ENCODE measurements at regions not wholly inside any gene's neighbourhood (a gene's known extent, or its start where the extent isn't known, plus 50 kb on each side); places are given as distances from the start of the nearest gene placed in this dataset.

GRCh38 chr12:19909418-19909817 lies 458.9 kb upstream of the PDE3A start:
- WGBS: 47% methylated on average over 2 of the region's 2 CpGs
- no peak overlapping the region for H3K4me3 ChIP-seq (ENCODE audit: low read depth in 1 of 3, low read length in 3 of 3)
- no peak for TF ChIP-seq CTCF (IDR thresholded peaks at IDR 0.05; ENCODE audit: low read depth, low read length, missing input control)
- TF ChIP-seq HNF4A (conservative IDR thresholded peaks at IDR 0.05): no peak
- no peak for TF ChIP-seq NR2F2 (IDR thresholded peaks at IDR 0.05)
- TF ChIP-seq, protein P1, sequence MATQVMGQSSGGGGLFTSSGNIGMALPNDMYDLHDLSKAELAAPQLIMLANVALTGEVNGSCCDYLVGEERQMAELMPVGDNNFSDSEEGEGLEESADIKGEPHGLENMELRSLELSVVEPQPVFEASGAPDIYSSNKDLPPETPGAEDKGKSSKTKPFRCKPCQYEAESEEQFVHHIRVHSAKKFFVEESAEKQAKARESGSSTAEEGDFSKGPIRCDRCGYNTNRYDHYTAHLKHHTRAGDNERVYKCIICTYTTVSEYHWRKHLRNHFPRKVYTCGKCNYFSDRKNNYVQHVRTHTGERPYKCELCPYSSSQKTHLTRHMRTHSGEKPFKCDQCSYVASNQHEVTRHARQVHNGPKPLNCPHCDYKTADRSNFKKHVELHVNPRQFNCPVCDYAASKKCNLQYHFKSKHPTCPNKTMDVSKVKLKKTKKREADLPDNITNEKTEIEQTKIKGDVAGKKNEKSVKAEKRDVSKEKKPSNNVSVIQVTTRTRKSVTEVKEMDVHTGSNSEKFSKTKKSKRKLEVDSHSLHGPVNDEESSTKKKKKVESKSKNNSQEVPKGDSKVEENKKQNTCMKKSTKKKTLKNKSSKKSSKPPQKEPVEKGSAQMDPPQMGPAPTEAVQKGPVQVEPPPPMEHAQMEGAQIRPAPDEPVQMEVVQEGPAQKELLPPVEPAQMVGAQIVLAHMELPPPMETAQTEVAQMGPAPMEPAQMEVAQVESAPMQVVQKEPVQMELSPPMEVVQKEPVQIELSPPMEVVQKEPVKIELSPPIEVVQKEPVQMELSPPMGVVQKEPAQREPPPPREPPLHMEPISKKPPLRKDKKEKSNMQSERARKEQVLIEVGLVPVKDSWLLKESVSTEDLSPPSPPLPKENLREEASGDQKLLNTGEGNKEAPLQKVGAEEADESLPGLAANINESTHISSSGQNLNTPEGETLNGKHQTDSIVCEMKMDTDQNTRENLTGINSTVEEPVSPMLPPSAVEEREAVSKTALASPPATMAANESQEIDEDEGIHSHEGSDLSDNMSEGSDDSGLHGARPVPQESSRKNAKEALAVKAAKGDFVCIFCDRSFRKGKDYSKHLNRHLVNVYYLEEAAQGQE (IDR thresholded peaks at IDR 0.05): no peak
- no peak for TF ChIP-seq FOXA1 (IDR thresholded peaks at IDR 0.05)

DNA sequence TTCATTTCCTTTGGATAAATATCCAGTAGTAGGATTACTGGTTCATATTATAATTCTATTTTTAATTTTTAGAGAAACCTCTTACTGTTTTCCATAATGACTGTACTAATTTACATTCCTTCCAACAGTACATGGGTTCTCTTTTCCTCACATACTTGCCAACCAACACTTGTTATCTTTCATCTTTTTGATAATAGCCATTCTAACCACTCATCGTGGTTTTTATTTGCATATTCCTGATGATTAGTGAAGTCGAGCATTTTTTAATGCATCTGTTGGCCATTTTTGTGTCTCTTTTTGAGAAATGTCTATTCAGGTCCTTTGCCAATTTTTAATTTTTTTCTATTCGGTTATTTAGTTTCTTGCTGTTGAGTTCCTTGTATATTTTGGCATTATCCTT lies 457.7 kb upstream of the PDE3A start:
- no peaks in the 10 kb centered on the region for H3K9me3 ChIP-seq (ENCODE audit: control insufficient read depth in 4 of 4, low read length in 3 of 4)
- H3K9ac ChIP-seq (ENCODE audit: low read depth in 1 of 2, low read length in 2 of 2): no peak overlapping the region
- H3K27me3 ChIP-seq (ENCODE audit: control insufficient read depth in 4 of 4, insufficient read depth in 4 of 4, low read length in 3 of 4): no peaks in the 10 kb centered on the region
- H3K36me3 ChIP-seq (ENCODE audit: control insufficient read depth in 4 of 4, insufficient read depth in 3 of 4, low read depth in 1 of 4, low read length in 3 of 4): no peaks in the 10 kb centered on the region
- DNase-seq (ENCODE audit: low spot score): no peak
- WGBS: 83% methylated on average over 3 of the region's 3 CpGs
- H3K4me1 ChIP-seq (ENCODE audit: control insufficient read depth in 4 of 4, insufficient read depth in 4 of 4, low read length in 3 of 4): peaks cover 1 to 16% (median 13%) of the 10 kb centered on the region in 4 donors
- TF ChIP-seq, protein P2, sequence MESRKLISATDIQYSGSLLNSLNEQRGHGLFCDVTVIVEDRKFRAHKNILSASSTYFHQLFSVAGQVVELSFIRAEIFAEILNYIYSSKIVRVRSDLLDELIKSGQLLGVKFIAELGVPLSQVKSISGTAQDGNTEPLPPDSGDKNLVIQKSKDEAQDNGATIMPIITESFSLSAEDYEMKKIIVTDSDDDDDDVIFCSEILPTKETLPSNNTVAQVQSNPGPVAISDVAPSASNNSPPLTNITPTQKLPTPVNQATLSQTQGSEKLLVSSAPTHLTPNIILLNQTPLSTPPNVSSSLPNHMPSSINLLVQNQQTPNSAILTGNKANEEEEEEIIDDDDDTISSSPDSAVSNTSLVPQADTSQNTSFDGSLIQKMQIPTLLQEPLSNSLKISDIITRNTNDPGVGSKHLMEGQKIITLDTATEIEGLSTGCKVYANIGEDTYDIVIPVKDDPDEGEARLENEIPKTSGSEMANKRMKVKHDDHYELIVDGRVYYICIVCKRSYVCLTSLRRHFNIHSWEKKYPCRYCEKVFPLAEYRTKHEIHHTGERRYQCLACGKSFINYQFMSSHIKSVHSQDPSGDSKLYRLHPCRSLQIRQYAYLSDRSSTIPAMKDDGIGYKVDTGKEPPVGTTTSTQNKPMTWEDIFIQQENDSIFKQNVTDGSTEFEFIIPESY (IDR thresholded peaks at IDR 0.05): no peak
- TF ChIP-seq, protein P3, sequence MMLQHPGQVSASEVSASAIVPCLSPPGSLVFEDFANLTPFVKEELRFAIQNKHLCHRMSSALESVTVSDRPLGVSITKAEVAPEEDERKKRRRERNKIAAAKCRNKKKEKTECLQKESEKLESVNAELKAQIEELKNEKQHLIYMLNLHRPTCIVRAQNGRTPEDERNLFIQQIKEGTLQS (IDR thresholded peaks at IDR 0.05): no peak
- H3K4me3 ChIP-seq (ENCODE audit: low read depth in 1 of 3, low read length in 3 of 3): no peak overlapping the region
- no peak overlapping the region for H3K27ac ChIP-seq (ENCODE audit: low read depth in 1 of 2, low read length in 2 of 2)

More at GRCh38 chr12:19909418-19909817, 458.9 kb upstream of the PDE3A start:
- H3K9me3 ChIP-seq (ENCODE audit: control insufficient read depth in 4 of 4, low read length in 3 of 4): no peaks in the 10 kb centered on the region
- DNase-seq (ENCODE audit: low spot score): no peak
- H3K9ac ChIP-seq (ENCODE audit: low read depth in 1 of 2, low read length in 2 of 2): no peak overlapping the region
- H3K4me1 ChIP-seq (ENCODE audit: control insufficient read depth in 4 of 4, insufficient read depth in 4 of 4, low read length in 3 of 4): peaks cover 0 to 5% (median 5%) of the 10 kb centered on the region in 4 donors
- no peaks in the 10 kb centered on the region for H3K27me3 ChIP-seq (ENCODE audit: control insufficient read depth in 4 of 4, insufficient read depth in 4 of 4, low read length in 3 of 4)
- H3K27ac ChIP-seq (ENCODE audit: low read depth in 1 of 2, low read length in 2 of 2): no peak overlapping the region
- H3K36me3 ChIP-seq (ENCODE audit: control insufficient read depth in 4 of 4, insufficient read depth in 3 of 4, low read depth in 1 of 4, low read length in 3 of 4): no peaks in the 10 kb centered on the region

GRCh38 chr12:19912991-19913390 lies 455.3 kb upstream of the PDE3A start:
- Histone ChIP-seq H3K36me3 (ENCODE audit: control insufficient read depth in 4 of 4, insufficient read depth in 3 of 4, low read depth in 1 of 4, low read length in 3 of 4) (no peaks in the 10 kb centered on the region), H3K9ac (ENCODE audit: low read depth in 1 of 2, low read length in 2 of 2) (no peak overlapping the region), H3K27me3 (ENCODE audit: control insufficient read depth in 4 of 4, insufficient read depth in 4 of 4, low read length in 3 of 4) (no peaks in the 10 kb centered on the region), H3K4me3 (ENCODE audit: low read depth in 1 of 3, low read length in 3 of 3) (no peak overlapping the region), H3K4me1 (ENCODE audit: control insufficient read depth in 4 of 4, insufficient read depth in 4 of 4, low read length in 3 of 4) (peaks cover 1 to 19% (median 16%) of the 10 kb centered on the region in 4 donors), H3K27ac (ENCODE audit: low read depth in 1 of 2, low read length in 2 of 2) (no peak overlapping the region), H3K9me3 (ENCODE audit: control insufficient read depth in 4 of 4, low read length in 3 of 4) (no peaks in the 10 kb centered on the region)
- 25% methylated on average over 5 of the region's 5 CpGs for WGBS
- DNase-seq (ENCODE audit: low spot score): peak; percentile 57
- TF ChIP-seq, protein P4, sequence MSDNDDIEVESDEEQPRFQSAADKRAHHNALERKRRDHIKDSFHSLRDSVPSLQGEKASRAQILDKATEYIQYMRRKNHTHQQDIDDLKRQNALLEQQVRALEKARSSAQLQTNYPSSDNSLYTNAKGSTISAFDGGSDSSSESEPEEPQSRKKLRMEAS (IDR thresholded peaks at IDR 0.05): peak; percentile 72
- TF ChIP-seq, protein P2 (IDR thresholded peaks at IDR 0.05): peak; percentile 71
- peak; percentile 89 to 93 for TF ChIP-seq HNF4A (conservative IDR thresholded peaks at IDR 0.05)
- no peak for TF ChIP-seq EGR1 (IDR thresholded peaks at IDR 0.05; ENCODE audit: low read depth in 2 of 2)
- TF ChIP-seq, protein P1 (IDR thresholded peaks at IDR 0.05): peak; percentile 29
- peak; percentile 63 for TF ChIP-seq SP1 (IDR thresholded peaks at IDR 0.05)
- peak; percentile 17 for TF ChIP-seq FOXA1 (IDR thresholded peaks at IDR 0.05)
- TF ChIP-seq RXRA (IDR thresholded peaks at IDR 0.05): peak; percentile 80 to 88
- peak; percentile 83 for TF ChIP-seq HNF4G (IDR thresholded peaks at IDR 0.05)
- no peak for TF ChIP-seq TAF1 (conservative IDR thresholded peaks at IDR 0.05)
- no peak for TF ChIP-seq NR2F2 (IDR thresholded peaks at IDR 0.05)
